GM23248 (cell line): ENCODE measurements at regions not wholly inside any gene's neighbourhood (a gene's known extent, or its start where the extent isn't known, plus 50 kb on each side); places are given as distances from the start of the nearest gene placed in this dataset.

Experiments
- EZH2 ChIP-seq: fragments of 200-600 bp; sonication (generic); IDR thresholded peaks from 2 replicates; pipeline ENCODE4 v1.6.1; 2018; ENCODE audit warnings: antibody characterized with exemption, mild to moderate bottlenecking; ENCODE audit not compliant: insufficient read depth, poor library complexity, severe bottlenecking
- EZH2phosphoT487 ChIP-seq: fragments of 200-600 bp; sonication (generic); IDR thresholded peaks from 2 replicates; pipeline ENCODE4 v1.6.1; 2018; ENCODE audit warnings: antibody characterized with exemption, moderate library complexity, mild to moderate bottlenecking, low read depth; ENCODE audit not compliant: insufficient read depth

GRCh38 chr20:11234181-11234580 is 560.4 kb upstream of the JAG1 start:
- no peak for TF ChIP-seq EZH2
- TF ChIP-seq EZH2phosphoT487: no peak
